Left ventricle myocardium superior (tissue), 1 donor: ENCODE measurements at regions not wholly inside any gene's neighbourhood (a gene's known extent, or its start where the extent isn't known, plus 50 kb on each side); places are given as distances from the start of the nearest gene placed in this dataset.

Experiments used
- ATAC-seq: fragments of 200-7000 bp; cut with Tn5 transposase; one replicate; pipeline ENCODE4 v1.9.1; 2020; ENCODE audit warnings: mild to moderate bottlenecking, moderate library complexity
- DNase-seq: peaks from one replicate; pipeline ENCODE4 v3.0.0-alpha.2; 2020
- intact Hi-C: fragments of 100-400 bp; cut with micrococcal nuclease; formaldehyde crosslinking; loops from one replicate; pipeline ENCODE4 v1.11.0; 2022
- donor health status: DM: no; HTN: yes; CAD: no; lungs with severe emphysema.

DNA sequence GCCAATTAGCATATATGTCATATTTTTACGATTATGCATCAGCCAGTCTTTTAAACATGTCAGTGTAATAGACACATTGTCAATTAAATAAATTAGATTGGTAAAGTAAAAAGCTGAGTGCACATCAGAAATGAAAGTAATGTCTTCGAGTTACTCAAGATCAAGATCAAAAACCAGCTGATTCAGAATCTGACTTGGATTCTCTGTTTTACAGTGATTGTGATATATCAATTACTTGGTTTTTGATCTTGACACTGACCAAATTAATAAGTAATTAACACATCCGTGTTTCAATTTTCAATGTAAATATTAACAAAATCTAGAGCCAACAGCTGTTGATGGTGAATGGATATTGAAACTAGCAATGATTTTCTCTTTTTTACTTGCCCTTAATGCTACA is 311.6 kb downstream of the PDGFC start:
- ATAC-seq (no peak), DNase-seq (no peak)
- intact Hi-C loops = no loop called here

DNA sequence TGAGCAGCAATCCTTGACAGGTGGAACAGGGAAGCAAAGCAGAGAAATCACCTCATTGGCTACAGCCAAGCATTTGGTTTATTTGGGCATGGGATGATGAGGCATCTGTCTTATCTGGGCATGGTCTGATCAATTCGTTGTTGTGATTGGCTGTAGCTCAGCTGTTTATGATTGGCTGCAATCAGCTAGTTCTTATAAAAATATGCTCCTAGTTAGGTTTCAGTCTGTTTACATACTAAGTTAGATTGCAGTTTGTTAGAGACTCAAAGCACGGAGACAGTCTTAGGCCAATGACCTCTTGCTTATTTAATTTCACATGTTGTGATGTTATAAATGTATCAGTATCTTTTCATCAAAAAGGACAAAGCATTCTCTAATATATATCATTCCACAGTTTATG is 312.0 kb downstream of the PDGFC start:
- DNase-seq = no peak
- intact Hi-C loops = no loop called here
- ATAC-seq = no peak

DNA sequence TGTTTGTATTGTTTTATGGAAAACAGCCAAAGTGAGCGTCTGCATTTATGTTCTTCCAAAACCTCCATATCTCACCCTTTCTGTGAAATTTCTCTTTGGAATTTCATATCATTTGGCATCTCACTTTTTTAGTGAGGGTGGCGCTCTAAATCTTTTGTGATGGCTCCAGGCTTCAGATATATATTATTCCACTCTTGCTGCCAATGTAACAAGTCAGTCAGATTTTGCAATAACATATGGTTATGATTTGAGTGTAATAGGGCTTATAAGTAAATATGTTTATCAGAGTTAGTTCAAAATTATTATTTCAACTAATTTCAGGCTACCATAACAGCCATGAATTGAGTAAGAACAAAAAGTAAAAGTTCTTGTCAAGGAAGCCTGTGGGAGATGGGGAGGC is 314.7 kb downstream of the PDGFC start:
- no peak for ATAC-seq

DNA sequence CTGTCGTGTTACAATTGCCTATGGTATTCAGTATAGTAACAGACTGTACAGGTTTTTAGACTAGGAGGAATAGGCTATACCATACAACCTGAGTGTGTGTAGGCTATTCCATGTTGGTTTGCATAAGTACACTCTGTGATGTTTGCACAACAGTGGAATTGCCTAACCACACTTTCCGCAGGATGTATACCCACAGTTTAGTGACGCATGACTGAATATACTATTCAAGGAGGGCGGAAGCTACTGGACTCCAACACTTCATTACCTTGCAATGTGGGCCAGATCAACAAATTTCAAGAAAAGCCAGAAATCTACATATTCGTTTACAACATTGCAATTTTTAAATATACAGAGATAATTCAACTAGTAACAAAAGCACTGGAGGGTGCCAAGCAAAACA is 317.2 kb downstream of the PDGFC start:
- intact Hi-C loops = no loop called here
- ATAC-seq (no peak), DNase-seq (no peak)

More for the DNA sequence above, 314.7 kb downstream of the PDGFC start:
- intact Hi-C loops = no loop called here
- DNase-seq = no peak

DNA sequence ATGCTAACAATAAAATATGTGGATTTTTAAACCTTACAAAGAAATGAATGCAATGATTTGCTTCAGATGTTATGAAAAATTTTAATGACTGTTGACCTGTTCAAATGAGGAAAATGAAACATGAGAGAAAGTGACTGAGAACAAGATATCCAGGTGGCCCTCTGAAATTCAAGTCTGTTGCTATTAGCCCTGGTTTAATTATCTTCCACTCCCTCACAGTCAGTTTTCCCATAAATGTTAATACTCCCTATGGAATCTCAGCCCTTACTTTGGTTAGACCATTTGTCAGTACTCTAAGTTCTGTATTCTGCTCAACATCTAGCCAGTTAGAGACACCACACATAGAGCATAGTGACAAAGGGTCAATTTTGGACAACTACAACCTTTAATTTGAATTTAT is 327.8 kb downstream of the PDGFC start:
- DNase-seq (no peak), ATAC-seq (no peak)
- intact Hi-C loops = no loop called here

DNA sequence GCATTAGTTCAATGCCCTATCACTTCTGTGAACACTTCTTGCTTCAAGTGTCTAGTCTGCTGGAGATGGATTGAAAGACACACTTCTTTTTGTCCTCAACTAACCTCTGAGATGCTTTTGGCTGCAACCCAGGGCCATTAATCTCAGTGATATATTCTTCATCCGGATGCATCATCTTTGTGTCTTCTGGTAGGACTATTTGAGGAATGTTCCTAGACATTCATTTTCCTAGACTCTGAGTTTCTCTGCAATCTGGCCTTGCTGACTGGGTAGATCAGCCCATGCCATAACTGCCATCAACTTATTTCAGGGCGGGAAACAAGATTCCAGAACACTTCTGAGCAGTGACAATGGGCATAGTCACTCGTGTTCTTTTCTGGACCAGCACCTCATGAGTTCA is 329.4 kb downstream of the PDGFC start:
- ATAC-seq = no peak
- no peak for DNase-seq
- intact Hi-C loops = no loop called here

DNA sequence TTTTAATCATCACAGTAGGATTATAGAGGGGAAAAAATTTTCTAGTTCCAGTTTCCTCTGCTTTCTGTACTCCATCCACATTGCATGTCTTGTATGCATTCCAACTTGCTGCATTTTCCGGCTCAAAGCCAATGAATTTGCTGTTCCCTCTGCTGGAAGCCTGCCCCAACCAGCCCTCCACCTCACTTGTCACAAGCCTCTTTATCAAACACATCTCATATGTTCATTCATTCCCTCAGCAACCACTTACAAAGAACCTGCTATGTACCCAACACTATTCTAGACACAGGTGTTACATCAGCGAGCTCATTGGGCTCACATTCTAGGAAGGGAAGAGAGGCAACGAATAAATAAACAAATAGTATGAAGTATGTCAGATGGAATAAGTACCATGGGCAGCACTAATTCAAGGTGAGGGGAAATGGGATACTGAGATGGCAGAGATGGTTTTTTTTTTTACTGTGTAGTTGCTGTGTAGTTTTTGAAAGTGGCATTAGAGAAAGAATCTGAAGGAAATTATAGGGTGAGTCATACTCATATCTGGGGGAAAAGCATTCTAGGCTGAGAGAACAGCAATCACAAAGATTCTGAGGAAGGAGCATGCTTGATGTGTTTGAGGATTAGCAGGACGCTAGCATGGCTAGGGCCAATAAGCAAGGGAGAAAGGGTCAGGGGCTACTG is 332.5 kb downstream of the PDGFC start:
- intact Hi-C loops = no loop called here
- ATAC-seq (no peak), DNase-seq (no peak)

DNA sequence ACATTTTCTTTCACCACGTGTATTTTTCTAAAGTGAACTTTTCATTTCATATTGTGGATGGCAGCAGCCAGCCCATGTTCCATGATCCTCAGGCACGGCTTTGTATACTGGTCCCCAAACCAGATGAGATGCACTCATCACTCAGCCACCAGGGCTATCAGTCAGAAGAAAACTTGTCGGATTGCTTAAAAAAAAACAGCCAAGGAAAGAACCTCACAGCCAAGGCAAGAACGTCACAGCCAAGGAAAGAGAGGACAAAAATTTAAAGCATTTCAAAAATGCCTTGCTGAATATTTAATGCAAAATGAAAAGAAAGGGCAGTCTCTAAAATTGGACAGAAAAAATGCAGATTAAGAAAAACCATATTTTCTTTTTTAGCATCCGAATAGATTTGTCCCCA is 333.3 kb downstream of the PDGFC start:
- intact Hi-C loops = no loop called here
- no peak for DNase-seq

DNA sequence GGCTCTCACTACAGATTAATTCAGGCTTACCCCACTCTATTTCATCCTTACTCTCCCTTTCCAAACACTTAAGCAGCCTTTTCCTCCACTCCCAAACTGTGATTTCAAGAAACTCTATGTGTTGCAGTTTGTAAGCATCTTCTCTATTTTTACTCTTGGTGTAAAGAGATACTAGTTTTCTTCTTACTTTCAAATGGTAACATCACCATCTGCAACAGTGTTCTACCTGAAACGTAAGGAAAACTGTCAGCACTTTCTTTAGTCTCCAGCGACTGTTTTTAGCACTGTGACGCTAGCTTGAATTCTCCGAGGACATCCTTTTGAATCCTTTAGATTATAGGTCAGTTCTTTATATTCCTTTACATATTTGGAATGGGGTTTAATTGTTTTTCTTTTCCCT is 335.2 kb downstream of the PDGFC start:
- ATAC-seq (no peak), DNase-seq (no peak)
- intact Hi-C loops = no loop called here

More for the DNA sequence above, 333.3 kb downstream of the PDGFC start:
- no peak for ATAC-seq

DNA sequence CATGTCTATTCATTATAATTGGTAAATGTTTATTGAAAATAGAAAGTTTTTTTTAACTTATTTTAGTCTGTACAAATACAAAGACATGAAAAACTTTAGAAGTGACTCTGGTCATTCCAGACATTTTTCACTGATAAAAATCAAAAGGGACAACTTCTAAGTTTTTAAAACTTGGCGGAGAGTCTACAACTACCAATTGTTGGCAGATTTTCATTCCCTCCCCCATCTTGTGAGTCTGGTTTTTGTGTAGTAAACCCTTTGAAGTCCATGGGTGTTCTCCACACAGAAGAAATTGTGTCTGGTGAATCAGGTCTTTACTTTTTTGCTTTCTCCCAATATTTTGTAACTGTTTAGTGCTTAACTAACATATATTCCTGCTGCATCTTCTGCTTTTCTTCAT is 336.5 kb downstream of the PDGFC start:
- DNase-seq (no peak), ATAC-seq (no peak)
- intact Hi-C loops = no loop called here

DNA sequence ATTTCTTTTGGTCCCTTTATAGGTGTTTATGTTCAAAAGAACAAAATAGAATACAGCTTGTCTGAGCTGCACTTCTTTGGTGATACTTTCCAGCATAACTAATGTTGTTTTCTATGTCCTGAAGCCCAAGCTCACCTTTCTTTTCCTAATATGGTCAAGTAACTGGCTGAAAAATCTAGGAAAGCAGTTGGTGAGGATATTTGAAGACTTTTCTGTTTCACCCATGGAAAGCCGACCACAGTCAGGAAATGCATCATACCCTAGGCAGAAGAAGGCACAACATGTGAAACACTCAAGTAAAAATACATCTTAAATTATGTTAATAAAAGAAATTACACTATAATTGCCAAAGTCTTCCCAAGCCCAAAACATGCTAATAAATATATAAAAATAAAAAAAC is 337.0 kb downstream of the PDGFC start:
- ATAC-seq (no peak), DNase-seq (no peak)
- intact Hi-C loops = no loop called here

DNA sequence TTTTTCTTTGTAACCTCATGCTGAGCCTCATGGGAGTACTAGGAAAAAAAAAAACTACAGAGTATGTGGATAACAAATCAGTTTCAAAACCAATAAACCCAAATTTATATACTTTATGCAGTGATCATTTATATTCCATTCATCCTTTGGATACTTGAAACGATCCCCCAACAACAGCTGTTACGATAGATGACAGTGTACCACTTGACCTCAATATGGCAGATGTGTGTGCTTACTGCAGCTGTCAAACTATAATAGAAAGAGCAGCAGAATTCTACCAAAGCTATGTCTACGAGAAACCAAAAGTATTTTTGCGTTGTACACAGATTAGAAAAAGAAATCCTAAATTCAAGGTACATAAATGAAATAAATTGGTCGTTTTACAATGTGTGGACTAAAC is 337.8 kb downstream of the PDGFC start:
- no peak for ATAC-seq
- intact Hi-C loops = no loop called here

DNA sequence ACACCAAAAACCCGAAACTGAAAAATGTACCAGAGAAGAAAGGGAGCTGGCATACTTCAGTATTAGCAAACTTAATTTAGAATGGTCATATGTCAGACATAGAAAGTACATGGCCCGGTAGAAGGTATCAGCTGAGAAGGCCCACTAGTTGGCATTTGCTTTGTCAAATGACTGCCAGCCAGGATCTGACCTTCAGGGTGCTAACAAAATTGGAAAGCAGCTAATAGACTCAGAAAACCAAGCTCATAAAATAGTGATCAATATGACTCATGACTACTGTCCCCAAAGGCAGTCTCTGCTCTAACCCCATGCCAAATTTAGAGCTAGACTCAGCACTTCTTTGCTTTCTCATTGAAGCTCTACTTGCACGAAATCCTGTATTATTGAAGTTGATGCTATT is 342.7 kb downstream of the PDGFC start:
- intact Hi-C loops = no loop called here
- ATAC-seq (no peak), DNase-seq (no peak)

More for the DNA sequence above, 337.8 kb downstream of the PDGFC start:
- DNase-seq = no peak

DNA sequence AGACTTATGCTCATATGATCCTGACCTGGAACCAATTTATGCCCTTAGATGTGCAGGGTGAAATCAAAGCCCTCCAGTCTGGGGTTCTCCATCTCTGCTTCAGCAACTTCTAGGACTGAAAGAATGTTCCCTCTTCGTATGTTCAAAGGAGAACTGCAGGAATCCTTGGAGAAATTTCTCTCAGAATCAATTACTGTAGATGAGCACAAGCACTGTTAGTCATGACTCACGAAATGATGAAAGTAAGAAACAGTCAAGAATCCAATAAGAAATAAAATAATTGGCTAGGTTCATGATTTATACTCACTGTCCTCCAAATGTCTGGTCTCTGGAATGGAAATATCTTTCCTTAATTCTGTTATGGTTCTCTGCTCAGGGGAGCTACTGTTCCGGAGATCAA is 348.2 kb downstream of the PDGFC start:
- intact Hi-C loops = no loop called here
- ATAC-seq (no peak), DNase-seq (no peak)

DNA sequence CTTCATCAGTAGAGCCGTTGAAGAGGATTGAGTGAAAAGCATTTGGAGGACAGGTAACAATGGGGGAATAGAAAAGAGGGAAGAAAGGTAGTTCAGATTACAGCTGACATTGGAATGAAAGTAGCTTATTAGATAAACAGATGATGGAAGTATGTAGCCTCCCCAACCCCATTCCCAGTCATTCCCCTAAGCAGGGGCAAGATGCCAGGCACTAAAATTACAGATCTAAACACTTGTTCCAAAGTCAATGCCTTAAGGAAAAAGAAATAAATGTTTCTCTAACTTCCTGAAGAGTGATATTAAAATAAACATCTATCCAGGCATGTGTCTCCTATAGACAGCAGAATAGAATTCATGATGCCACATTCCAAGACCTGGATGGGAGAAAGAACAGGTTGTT is 350.8 kb downstream of the PDGFC start:
- intact Hi-C loops = no loop called here
- DNase-seq (no peak), ATAC-seq (no peak)

DNA sequence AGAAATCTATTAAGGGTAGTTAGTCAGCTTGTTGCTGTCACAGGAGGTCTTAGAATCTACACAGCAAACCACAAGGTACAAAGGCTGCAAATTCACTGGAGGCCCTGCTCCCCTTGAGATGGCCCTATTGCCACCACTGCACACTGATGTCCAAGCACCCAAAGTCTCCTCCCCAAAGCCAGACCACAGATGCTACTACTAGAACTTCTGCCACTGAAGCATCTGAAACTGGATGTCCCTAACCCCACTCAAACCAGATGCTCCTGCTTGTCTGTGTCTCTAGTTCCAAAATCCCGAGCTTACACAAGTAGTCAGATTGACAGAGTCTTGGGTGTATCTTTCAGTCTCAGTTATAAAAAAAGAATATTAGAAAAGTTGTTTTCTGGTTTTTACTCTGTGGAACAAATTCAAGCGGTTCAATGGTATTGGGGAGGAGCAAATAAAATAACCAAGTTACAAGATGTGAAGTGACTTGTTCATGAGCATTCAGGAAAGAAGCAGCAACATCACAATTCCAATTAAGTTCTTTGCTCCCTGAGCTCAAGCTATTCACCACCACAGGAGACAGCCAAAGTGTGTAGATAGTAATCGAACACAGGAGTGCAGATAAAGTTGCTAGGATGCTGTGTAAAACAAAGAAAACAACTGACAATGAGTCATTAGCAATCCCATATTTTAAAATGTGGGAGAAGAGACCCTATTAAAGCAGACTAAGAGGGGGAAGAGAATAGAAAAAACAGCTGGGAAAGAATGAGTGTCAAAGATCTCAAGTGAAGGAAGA is 352.3 kb downstream of the PDGFC start:
- no peak for ATAC-seq
- intact Hi-C loops = no loop called here

DNA sequence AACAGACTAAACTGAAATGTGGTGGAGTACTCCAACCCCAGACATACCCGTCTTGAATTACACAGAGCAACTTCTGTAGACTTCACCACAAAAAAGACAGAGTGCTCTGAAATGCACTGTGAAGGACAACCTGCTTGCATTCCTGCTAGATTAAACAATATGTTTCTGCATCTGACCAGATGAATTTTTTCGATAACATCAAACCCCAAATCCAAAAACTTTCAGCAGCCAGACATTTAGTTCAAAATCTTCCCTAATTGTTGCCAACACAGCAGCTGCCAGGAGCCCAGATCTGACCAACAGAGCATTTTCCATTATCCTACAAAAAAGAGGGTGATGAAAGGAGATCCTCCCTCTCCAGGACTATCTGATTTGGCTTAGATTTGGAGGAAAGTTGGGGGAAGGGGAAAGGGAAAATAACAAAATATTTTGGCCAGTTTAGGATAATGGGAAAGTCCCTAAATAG is 356.5 kb downstream of the PDGFC start:
- ATAC-seq = peak; percentile 35
- no peak for DNase-seq
- intact Hi-C loops = no loop called here

More for the DNA sequence above, 352.3 kb downstream of the PDGFC start:
- no peak for DNase-seq

DNA sequence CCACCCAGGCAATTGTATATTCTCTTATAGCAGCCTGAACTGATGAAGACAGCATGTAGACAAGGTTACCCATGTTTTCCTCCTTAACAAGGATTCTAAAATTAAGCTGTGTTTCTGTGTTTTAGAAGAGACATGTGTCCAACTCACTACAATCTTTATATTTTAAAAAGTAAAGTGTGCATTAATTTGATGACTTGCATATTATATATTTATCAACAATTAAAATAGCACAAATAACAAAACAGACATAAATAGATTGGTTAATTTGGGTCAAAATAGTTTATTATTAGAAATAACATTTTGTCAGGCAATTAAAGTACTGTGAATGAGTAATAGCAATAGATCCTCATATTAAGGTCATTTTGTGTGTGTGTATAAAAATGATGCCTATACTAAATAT is 357.1 kb downstream of the PDGFC start:
- DNase-seq (no peak), ATAC-seq (no peak)
- intact Hi-C loops = no loop called here

DNA sequence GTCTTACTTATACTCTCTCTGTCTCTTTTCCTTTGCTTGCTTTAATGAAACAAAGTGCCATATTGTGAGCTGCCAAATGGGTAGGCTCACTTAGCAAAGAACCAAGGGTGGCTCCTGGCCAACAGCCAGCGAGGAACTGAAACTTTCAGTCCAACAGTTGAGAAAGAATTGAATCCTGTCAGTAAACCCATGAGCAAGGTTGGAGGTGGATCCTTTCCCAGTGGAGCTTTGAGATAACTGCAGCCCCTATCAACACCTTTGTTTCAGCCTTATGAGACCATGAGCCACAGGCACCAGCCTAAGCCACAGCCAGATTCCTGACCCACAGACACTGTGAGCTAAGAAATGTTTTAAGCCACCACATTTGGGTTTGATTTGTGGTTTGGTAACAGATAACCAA is 362.2 kb downstream of the PDGFC start:
- DNase-seq (peak; percentile 35), ATAC-seq (no peak)
- intact Hi-C loops = no loop called here

DNA sequence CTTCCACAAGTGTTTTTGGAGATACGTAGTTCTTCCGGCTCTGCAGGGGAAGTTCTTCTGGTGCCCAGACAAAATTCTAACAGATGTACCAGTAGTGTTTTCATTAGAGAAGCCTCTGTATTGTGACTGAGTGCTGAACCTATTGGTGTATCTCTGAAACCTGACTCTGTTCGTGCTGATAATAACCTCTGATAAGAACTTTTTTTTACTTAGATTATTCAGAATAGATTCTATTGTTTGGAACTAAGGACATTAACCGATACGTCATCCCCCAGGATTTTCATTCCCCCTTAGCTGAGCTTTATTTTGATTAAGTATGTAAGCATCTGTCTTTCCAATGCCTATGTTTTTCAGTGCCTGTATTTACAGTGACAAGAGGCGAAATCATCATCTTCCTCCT is 362.9 kb downstream of the PDGFC start:
- no peak for DNase-seq
- intact Hi-C loops = no loop called here
- ATAC-seq = no peak

DNA sequence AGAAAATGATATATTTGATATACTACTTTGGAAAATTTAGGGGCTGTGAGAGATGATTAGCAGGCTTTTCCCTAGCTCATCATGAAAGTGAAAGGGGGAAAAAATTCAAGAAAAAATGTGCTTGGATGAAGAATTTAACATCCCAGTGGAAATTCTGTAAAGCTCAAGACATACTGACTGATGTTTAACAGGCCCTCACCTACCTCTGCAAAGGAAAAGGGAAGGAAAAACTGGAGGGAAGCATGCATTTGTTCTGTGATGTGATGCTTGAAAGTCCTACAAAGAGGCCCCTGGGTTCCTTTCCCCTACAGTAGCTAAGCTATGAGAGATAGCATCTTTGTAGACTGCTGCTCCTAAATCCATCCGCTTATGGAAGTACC is 364.1 kb downstream of the PDGFC start:
- DNase-seq = no peak
- ATAC-seq = no peak
- intact Hi-C loops = no loop called here
